Common myeloid progenitor, CD34-positive (primary cell): ENCODE measurements at regions not wholly inside any gene's neighbourhood (a gene's known extent, or its start where the extent isn't known, plus 50 kb on each side); places are given as distances from the start of the nearest gene placed in this dataset.
"Not testable (repeated sequence)": the region's sequence is repeated elsewhere in the genome, so short reads cannot be mapped to it uniquely, and the experiment has no call there.

Experiments used
- CTCF ChIA-PET: fragments of 350-600 bp; sonication (Branson Sonifier 250); formaldehyde crosslinking; loops from one replicate; lab custom pipeline; 2021; ENCODE audit warnings: antibody characterized with exemption; lab: Charles Lee
- POLR2A ChIA-PET: fragments of 350-600 bp; sonication (Branson Sonifier 250); formaldehyde crosslinking; loops from one replicate; lab custom pipeline; 2021; ENCODE audit warnings: antibody characterized with exemption; lab: Charles Lee
- DNase-seq, 3 donors: peaks; one replicate each; pipeline versions ENCODE4 v3.0.0 to v3.0.0-alpha.2; 2013
- H3K27ac ChIP-seq, 2 experiments: 1 replicate in 1 of 2; 2 replicates in 1 of 2; pipeline ENCODE4 v1.7.0; 2013; ENCODE audit warnings: inconsistent platforms in 2 of 2, low read length in 2 of 2, mild to moderate bottlenecking in 2 of 2, low read depth in 1 of 2, moderate library complexity in 1 of 2; ENCODE audit not compliant: severe bottlenecking in 2 of 2, insufficient read depth in 1 of 2, poor library complexity in 1 of 2
- H3K27me3 ChIP-seq, 5 experiments: replicated peaks in 2 of 5; 1 replicate in 3 of 5; 2 replicates in 2 of 5; pipeline versions ENCODE4 v1.6.1 to v1.7.0; 2013; ENCODE audit warnings: low read length in 4 of 5, mild to moderate bottlenecking in 2 of 5, moderate library complexity in 2 of 5, inconsistent platforms in 1 of 5; ENCODE audit not compliant: insufficient read depth in 5 of 5, control insufficient read depth in 4 of 5
- H3K36me3 ChIP-seq, 4 experiments: 1 replicate in 2 of 4; 2 replicates in 2 of 4; pipeline versions ENCODE4 v1.6.1 to v1.7.0; 2013; ENCODE audit warnings: low read length in 3 of 4, control low read depth in 1 of 4, mild to moderate bottlenecking in 1 of 4; ENCODE audit not compliant: control insufficient read depth in 4 of 4, insufficient read depth in 4 of 4
- H3K4me1 ChIP-seq, 4 experiments: 1 replicate in 3 of 4; 2 replicates in 1 of 4; pipeline versions ENCODE4 v1.6.1 to v1.7.1; 2013; ENCODE audit warnings: low read length in 3 of 4, mild to moderate bottlenecking in 3 of 4, control low read depth in 1 of 4, inconsistent platforms in 1 of 4, moderate library complexity in 1 of 4; ENCODE audit not compliant: control insufficient read depth in 4 of 4, insufficient read depth in 4 of 4; ENCODE audit errors: control extremely low read depth in 1 of 4
- H3K4me3 ChIP-seq, 7 experiments: 1 replicate in 4 of 7; 2 replicates in 3 of 7; pipeline versions ENCODE4 v1.5.1 to v1.7.0; 2013; ENCODE audit warnings: mild to moderate bottlenecking in 7 of 7, low read length in 6 of 7, moderate library complexity in 6 of 7, inconsistent platforms in 2 of 7, low read depth in 2 of 7, control low read depth in 1 of 7; ENCODE audit not compliant: insufficient read depth in 4 of 7, control insufficient read depth in 1 of 7; ENCODE audit errors: extremely low read depth in 1 of 7
- H3K9me3 ChIP-seq, 5 experiments: 1 replicate in 4 of 5; 2 replicates in 1 of 5; pipeline versions ENCODE4 v1.6.1 to v1.7.1; 2013; ENCODE audit warnings: low read length in 4 of 5, mild to moderate bottlenecking in 2 of 5, inconsistent platforms in 1 of 5, low read depth in 1 of 5, moderate library complexity in 1 of 5; ENCODE audit not compliant: control insufficient read depth in 4 of 5, insufficient read depth in 2 of 5; ENCODE audit errors: control extremely low read depth in 1 of 5
- WGBS: methylation state at CpG from one replicate; pipeline ENCODE4 v1.1.5; 2013; ENCODE audit not compliant: insufficient coverage; 5-methylcytosine and 5-hydroxymethylcytosine counted together

DNA sequence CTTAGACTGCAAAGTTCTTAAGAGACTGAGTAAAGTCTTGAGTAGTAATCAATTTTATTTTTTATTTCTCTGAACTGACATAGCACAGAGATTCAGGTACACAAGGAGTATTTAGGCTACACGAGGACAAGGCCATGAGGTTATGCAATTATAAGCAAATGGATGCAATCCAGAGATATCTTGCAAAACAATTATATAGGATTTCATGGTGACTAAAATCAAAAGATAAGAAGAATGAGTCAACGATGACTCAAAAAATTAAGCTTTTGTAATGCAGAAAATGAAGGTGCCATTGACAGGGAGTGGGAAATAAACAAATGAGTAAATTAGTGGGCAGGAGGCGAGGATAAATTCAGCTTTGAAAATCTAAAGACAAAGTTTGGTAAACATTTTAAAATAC lies 66.7 kb upstream of the MYO3A start:
- no peaks in the 10 kb centered on the region for H3K4me1 ChIP-seq
- H3K36me3 ChIP-seq: no peaks in the 10 kb centered on the region
- no peak overlapping the region for H3K27ac ChIP-seq
- no peak overlapping the region for H3K4me3 ChIP-seq
- CTCF ChIA-PET: no interaction called here
- DNase-seq: no peak
- H3K27me3 ChIP-seq: no peaks in the 10 kb centered on the region
- H3K9me3 ChIP-seq: peaks cover 0 to 4% (median 0%) of the 10 kb centered on the region in 5 experiments
- WGBS: no CpG with 5 or more reads among the region's 3 CpGs
- POLR2A ChIA-PET: no interaction called here

DNA sequence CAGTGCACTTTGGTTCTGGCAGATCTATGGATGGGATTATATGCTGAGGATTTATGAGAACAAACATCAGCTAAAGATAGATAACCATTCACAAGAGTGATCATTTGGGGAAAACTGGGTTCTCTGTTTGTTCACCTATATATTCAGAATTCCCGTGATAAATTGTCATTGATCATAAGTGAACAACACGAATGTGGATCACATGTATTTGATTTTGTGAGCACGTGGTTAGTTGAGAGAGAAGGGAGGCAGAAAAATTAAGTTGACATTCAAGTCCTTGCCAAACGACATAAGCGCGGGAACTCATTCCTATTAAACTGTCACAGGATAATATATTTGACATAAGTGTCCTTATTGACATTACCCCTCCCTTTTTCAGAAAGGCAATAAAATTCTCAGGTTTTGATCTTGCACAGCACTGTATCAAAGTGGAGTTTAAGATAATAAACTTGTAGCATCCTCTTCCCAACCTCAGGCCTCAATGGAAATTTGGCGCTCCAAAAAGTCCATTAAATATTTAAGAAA lies 64.9 kb upstream of the MYO3A start:
- 96% methylated on average over 4 of the region's 7 CpGs for WGBS
- Histone ChIP-seq H3K9me3 (peaks cover 0 to 4% (median 0%) of the 10 kb centered on the region in 5 experiments), H3K27me3 (peaks cover 0 to 4% (median 0%) of the 10 kb centered on the region in 5 experiments), H3K4me3 (no peak overlapping the region), H3K36me3 (no peaks in the 10 kb centered on the region), H3K4me1 (no peaks in the 10 kb centered on the region), H3K27ac (no peak overlapping the region)
- ChIA-PET CTCF (no interaction called here), POLR2A (no interaction called here)
- DNase-seq: no peak

DNA sequence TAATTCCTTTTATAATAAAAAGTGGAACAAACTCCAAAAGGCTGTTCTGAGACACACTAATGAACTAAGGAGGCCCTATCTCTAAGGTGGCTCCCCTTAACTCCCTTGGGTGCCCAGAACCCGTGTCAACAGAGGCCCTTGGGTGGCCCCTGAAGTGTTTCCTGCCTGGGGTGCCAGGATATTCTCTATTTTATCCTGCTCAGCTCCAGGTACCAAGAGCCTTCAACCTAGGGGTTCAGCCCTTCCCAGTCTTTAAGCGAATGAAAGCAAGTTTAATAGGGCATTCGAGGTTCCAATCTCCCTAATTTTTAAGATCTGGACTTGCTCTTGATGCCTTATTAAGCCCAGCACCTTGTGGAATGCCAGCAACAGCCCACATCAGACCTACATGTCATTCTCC lies 64.4 kb upstream of the MYO3A start:
- peaks cover 0 to 5% (median 0%) of the 10 kb centered on the region in 5 experiments for H3K27me3 ChIP-seq
- POLR2A ChIA-PET: no interaction called here
- no peaks in the 10 kb centered on the region for H3K36me3 ChIP-seq
- CTCF ChIA-PET: no interaction called here
- H3K4me3 ChIP-seq: no peak overlapping the region
- no peaks in the 10 kb centered on the region for H3K4me1 ChIP-seq
- 92% methylated on average over 3 of the region's 3 CpGs for WGBS
- peaks cover 0 to 4% (median 0%) of the 10 kb centered on the region in 5 experiments for H3K9me3 ChIP-seq
- H3K27ac ChIP-seq: no peak overlapping the region
- DNase-seq: no peak

- DNase-seq, H3K27ac ChIP-seq, H3K4me1 ChIP-seq, H3K9me3 ChIP-seq, H3K4me3 ChIP-seq, H3K27me3 ChIP-seq, POLR2A ChIA-PET, H3K36me3 ChIP-seq: not testable (repeated sequence)
- no CpG with 5 or more reads among the region's 2 CpGs for WGBS
- CTCF ChIA-PET: interaction anchor here (0.6 to 3.0 kb wide), 6 partner anchors 9 to 682 kb away, joined by 3 to 17 read pairs (median 11); no protein-coding TSS in a partner anchor
These were observed 59.6 kb upstream of the MYO3A start for GRCh38 chr10:25874402-25874801.

DNA sequence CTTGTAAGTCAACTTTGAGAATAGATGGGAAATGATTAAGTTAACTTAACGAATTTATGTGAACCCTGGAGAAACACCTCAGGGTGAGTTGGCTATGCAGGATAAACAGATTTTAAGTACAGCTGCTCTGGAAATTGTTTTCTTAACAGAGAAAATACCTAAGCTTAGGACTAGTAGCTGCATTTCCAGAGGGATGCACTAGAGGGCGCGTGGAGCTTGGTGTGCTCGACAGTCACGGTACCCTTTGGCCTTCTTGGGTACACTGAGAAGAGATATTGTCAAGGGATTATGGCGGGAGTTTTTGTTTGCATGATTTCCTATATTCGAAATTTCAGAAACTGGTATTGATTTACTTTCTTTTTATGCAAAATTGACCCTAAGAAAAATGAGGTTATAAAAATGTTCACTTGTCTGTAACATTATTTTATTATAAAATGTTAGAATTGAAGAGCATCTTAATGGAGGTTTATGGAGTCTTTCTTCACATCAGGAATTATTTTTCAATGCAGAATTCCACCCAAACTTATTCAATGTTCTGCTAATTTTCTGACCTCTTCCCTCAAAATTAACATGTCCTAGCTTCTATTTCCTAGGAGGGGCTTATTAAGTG lies 58.4 kb upstream of the MYO3A start:
- no peak overlapping the region for H3K4me3 ChIP-seq
- POLR2A ChIA-PET: no interaction called here
- no peaks in the 10 kb centered on the region for H3K9me3 ChIP-seq
- DNase-seq: peak; percentile 48 to 76 (median 66)
- H3K27ac ChIP-seq: no peak overlapping the region
- no peaks in the 10 kb centered on the region for H3K4me1 ChIP-seq
- peaks cover 0 to 8% (median 1%) of the 10 kb centered on the region in 5 experiments for H3K27me3 ChIP-seq
- CTCF ChIA-PET: interaction anchor here (0.5 to 3.0 kb wide), 13 partner anchors 8 to 681 kb away, joined by 3 to 17 read pairs (median 4); no protein-coding TSS in a partner anchor
- 5% methylated on average over 4 of the region's 7 CpGs for whole genome bisulfite sequencing
- no peaks in the 10 kb centered on the region for H3K36me3 ChIP-seq

DNA sequence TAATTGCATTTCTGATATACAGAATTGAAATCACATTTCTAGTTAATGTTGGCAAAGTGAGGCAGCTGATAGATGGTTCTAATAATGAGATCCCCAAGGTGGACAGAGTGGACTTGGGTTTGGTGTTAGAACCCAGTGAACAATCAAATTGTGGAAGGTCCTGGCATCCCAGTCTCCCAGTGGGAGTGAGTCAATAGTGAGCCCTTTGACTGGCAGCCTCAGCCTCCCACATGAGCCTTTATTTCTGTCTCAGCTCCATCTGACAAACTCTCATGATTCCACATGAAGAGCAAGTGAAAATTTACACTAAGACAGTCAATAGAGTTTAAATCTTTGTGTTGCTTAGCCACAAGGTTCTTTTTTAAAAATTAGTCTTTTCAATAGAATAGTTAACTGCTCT lies 56.7 kb upstream of the MYO3A start:
- Histone ChIP-seq H3K4me3 (no peak overlapping the region), H3K4me1 (no peaks in the 10 kb centered on the region), H3K9me3 (no peaks in the 10 kb centered on the region), H3K27ac (no peak overlapping the region), H3K36me3 (no peaks in the 10 kb centered on the region), H3K27me3 (peaks cover 0 to 8% (median 1%) of the 10 kb centered on the region in 5 experiments)
- no peak for DNase-seq
- ChIA-PET POLR2A (no interaction called here), CTCF (interaction anchor here (2.2 kb wide), 1 partner anchor 458 kb away, joined by 6 read pairs; no protein-coding TSS in a partner anchor)
